SJSA1 (cell line): ENCODE measurements at regions not wholly inside any gene's neighbourhood (a gene's known extent, or its start where the extent isn't known, plus 50 kb on each side); places are given as distances from the start of the nearest gene placed in this dataset.
"Not testable (repeated sequence)": the region's sequence is repeated elsewhere in the genome, so short reads cannot be mapped to it uniquely, and the experiment has no call there.

Experiments
- DNase-seq, 2 experiments: peaks; one replicate each; pipeline ENCODE4 v3.0.0-alpha.2; 2015 to 2020; ENCODE audit warnings: low spot score in 2 of 2, low read depth in 1 of 2
- H3K27ac ChIP-seq: fragments of 250-450 bp; sonication (Bioruptor Pico); 2 replicates; pipeline ENCODE4 v1.5.1; 2020; ENCODE audit warnings: mild to moderate bottlenecking, moderate library complexity
- H3K27me3 ChIP-seq: fragments of 250-450 bp; sonication (Bioruptor Pico); replicated peaks from 2 replicates; pipeline ENCODE4 v1.5.1; 2020; ENCODE audit warnings: mild to moderate bottlenecking, moderate library complexity
- H3K36me3 ChIP-seq: fragments of 250-450 bp; sonication (Bioruptor Pico); 2 replicates; pipeline ENCODE4 v1.5.1; 2020; ENCODE audit warnings: mild to moderate bottlenecking
- H3K4me1 ChIP-seq: fragments of 250-450 bp; sonication (Bioruptor Pico); replicated peaks from 2 replicates; pipeline ENCODE4 v1.6.1; 2021; ENCODE audit warnings: mild to moderate bottlenecking
- H3K4me3 ChIP-seq: fragments of 250-450 bp; sonication (Bioruptor Pico); 2 replicates; pipeline ENCODE4 v1.5.1; 2020; ENCODE audit warnings: mild to moderate bottlenecking
- H3K9me3 ChIP-seq: fragments of 250-450 bp; sonication (Bioruptor Pico); replicated peaks from 2 replicates; pipeline ENCODE4 v1.5.1; 2020; ENCODE audit warnings: mild to moderate bottlenecking

GRCh38 chr5:63049935-63050334 lies 471.3 kb downstream of the LRRC70 start:
- Histone ChIP-seq H3K36me3 (no peaks in the 10 kb centered on the region), H3K4me3 (no peak overlapping the region), H3K4me1 (no peaks in the 10 kb centered on the region), H3K27ac (no peak overlapping the region), H3K27me3 (no peaks in the 10 kb centered on the region), H3K9me3 (no peaks in the 10 kb centered on the region)
- DNase-seq = no peak

DNA sequence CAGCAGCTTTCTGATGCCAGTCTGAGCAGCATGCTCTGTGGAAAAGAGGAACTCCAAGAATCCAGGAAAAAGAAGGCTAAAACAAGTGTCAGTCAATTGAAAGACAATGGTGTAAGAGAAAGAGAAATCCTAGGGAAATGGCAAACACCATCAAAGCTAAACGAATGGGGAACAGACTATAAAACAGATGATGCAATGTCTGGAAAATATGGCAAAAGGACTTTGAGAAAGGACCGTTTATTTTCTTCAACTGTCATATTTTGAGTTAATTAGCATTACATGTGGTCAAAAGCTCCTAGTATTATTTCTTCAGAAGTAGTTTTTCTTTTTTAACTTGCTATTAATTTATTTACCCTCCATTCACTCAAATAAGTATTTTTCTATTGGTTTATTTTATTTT lies 465.2 kb downstream of the LRRC70 start:
- no peaks in the 10 kb centered on the region for H3K4me1 ChIP-seq
- H3K9me3 ChIP-seq = peaks cover 6% of the 10 kb centered on the region; the same call in 1 of the 2 replicates
- no peak overlapping the region for H3K27ac ChIP-seq
- no peaks in the 10 kb centered on the region for H3K27me3 ChIP-seq
- no peaks in the 10 kb centered on the region for H3K36me3 ChIP-seq
- DNase-seq = no peak
- H3K4me3 ChIP-seq = no peak overlapping the region

DNA sequence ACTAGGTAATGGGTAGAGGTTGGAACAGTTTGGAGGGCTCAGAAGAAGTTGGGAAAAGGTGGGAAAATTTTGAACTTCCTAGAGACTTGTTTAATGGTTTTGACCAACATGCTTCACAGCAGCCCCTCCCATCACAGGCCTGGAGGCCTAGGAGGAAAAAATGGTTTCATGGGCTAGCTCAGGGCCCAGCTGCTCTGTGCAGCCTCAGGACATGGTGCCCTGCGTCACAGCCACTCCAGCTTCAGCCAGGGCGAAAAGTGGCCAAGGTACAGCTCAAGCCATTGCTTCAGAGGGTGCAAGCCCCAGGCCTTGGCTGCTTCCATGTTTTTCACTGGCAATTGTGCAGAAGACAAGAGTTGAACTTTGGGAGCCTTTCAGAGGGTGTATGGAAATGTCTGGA lies 453.7 kb downstream of the LRRC70 start:
- H3K9me3 ChIP-seq = peaks cover 4% of the 10 kb centered on the region; the same call in 1 of the 2 replicates
- H3K4me3 ChIP-seq = no peak overlapping the region
- H3K4me1 ChIP-seq = no peaks in the 10 kb centered on the region
- no peak for DNase-seq
- no peaks in the 10 kb centered on the region for H3K27me3 ChIP-seq
- no peak overlapping the region for H3K27ac ChIP-seq
- no peaks in the 10 kb centered on the region for H3K36me3 ChIP-seq

DNA sequence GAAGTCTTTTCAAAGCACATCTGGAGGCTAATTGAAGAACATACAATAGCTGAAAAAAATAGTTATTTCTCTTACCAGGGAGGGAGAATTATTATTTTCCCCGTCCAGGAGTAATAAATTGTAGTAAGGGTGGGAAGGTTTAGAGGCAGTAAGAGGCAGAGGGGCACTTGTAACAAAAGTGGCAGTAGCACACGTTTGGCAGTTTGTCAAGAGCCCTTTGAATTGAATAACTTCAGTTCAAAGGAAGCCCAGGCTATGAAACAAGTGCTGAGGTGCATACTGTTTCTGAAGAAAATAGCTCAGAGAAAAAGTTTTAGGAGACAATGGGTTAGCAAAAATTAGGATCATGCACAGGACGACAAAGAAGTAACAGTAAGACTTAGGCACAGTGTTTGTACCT lies 451.3 kb downstream of the LRRC70 start:
- H3K9me3 ChIP-seq = peaks cover 4% of the 10 kb centered on the region; the same call in 1 of the 2 replicates
- H3K27ac ChIP-seq = no peak overlapping the region
- no peaks in the 10 kb centered on the region for H3K27me3 ChIP-seq
- no peaks in the 10 kb centered on the region for H3K36me3 ChIP-seq
- H3K4me1 ChIP-seq = no peaks in the 10 kb centered on the region
- H3K4me3 ChIP-seq = no peak overlapping the region
- DNase-seq = no peak

- Histone ChIP-seq H3K36me3 (no peaks in the 10 kb centered on the region), H3K4me1 (no peaks in the 10 kb centered on the region), H3K4me3 (no peak overlapping the region), H3K27ac (no peak overlapping the region), H3K27me3 (no peaks in the 10 kb centered on the region), H3K9me3 (no peaks in the 10 kb centered on the region)
- DNase-seq = no peak
These were observed 447.1 kb downstream of the LRRC70 start for GRCh38 chr5:63025679-63026078.

GRCh38 chr5:63022403-63022802 lies 443.8 kb downstream of the LRRC70 start:
- Histone ChIP-seq H3K36me3 (no peaks in the 10 kb centered on the region), H3K4me1 (no peaks in the 10 kb centered on the region), H3K27me3 (no peaks in the 10 kb centered on the region), H3K9me3 (0 out of 2 replicates have a peak, but pooled peaks cover 5% of the 10 kb centered on the region), H3K4me3 (no peak overlapping the region), H3K27ac (no peak overlapping the region)
- DNase-seq = no peak

DNA sequence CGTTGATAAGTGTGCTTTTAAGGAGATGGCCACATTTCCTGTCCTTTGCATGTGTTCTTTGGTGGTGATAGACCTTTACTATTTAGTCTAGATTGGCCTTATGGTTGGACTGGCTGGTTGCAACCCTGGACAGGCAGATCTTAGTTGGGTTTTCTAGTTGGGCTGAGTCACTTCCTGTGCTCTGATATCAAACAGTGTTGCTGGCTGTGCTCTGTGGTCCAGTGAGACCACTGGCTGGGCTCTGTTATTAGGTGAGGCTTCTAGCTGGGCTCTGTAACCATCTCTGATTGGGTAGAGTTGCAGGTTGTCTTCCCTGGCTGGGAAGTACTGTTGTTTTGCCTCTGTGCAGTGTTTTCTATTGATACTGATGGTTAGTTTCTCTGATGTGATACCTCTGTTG lies 432.5 kb downstream of the LRRC70 start:
- H3K27ac ChIP-seq = no peak overlapping the region
- no peak for DNase-seq

DNA sequence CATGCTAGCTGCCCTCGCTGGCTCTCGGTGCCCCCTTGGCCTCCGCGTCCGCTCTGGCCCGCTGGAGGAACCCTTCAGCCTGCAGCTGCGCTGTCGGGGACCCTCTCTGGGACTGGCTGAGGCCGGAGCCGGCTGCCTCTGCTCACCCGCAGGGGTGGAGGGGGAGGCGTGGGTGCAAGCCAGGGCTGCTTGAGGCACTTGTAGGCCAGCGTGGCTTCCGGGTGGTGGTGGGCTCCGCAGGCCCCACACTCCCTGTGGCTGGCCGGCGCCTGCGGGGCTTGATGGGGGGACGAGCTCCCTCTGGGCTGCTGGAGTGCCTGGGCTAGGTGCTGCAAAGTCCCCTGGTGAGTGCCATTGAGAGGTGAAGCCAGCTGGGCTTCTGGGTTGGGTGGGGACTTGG lies 429.6 kb downstream of the LRRC70 start:
- no peak overlapping the region for H3K4me3 ChIP-seq
- no peaks in the 10 kb centered on the region for H3K4me1 ChIP-seq
- no peak for DNase-seq
- H3K27ac ChIP-seq = no peak overlapping the region
- H3K27me3 ChIP-seq = no peaks in the 10 kb centered on the region
- no peaks in the 10 kb centered on the region; the same call in 1 of the 2 replicates for H3K9me3 ChIP-seq
- no peaks in the 10 kb centered on the region for H3K36me3 ChIP-seq

More for the DNA sequence above, 432.5 kb downstream of the LRRC70 start:
- no peaks in the 10 kb centered on the region for H3K4me1 ChIP-seq
- no peaks in the 10 kb centered on the region for H3K27me3 ChIP-seq
- no peaks in the 10 kb centered on the region; the same call in 1 of the 2 replicates for H3K9me3 ChIP-seq
- H3K4me3 ChIP-seq = no peak overlapping the region
- H3K36me3 ChIP-seq = no peaks in the 10 kb centered on the region

DNA sequence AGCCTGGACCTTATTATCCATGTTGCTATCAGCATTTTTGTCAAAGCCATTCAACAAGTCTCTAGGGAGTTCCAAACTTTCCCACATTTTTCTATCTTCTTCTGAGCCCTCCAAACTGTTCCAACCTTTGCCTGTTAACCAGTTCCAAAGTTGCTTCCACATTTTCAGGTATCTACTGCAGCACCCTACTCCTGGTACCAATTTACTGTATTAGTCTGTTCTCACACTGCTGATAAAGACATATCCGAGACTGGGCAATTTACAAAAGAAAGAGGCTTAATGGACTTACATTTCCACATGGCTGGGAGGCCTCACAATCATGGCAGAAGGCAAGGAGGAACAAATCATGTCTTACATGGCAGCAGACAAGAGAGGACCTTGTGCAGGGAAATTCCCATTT lies 416.2 kb downstream of the LRRC70 start:
- not testable (repeated sequence) for H3K27me3 ChIP-seq, H3K36me3 ChIP-seq, H3K4me3 ChIP-seq, H3K9me3 ChIP-seq, H3K4me1 ChIP-seq, H3K27ac ChIP-seq, DNase-seq

- H3K4me3 ChIP-seq = no peak overlapping the region
- H3K4me1 ChIP-seq = no peaks in the 10 kb centered on the region
- DNase-seq = no peak
- no peaks in the 10 kb centered on the region for H3K36me3 ChIP-seq
- H3K27ac ChIP-seq = no peak overlapping the region
- no peaks in the 10 kb centered on the region for H3K27me3 ChIP-seq
- H3K9me3 ChIP-seq = no peaks in the 10 kb centered on the region; the same call in 1 of the 2 replicates
These were observed 407.1 kb downstream of the LRRC70 start for GRCh38 chr5:62985749-62986148.

- Histone ChIP-seq H3K4me3 (no peak overlapping the region), H3K9me3 (no peaks in the 10 kb centered on the region; the same call in 1 of the 2 replicates), H3K36me3 (no peaks in the 10 kb centered on the region), H3K27ac (no peak overlapping the region), H3K4me1 (no peaks in the 10 kb centered on the region), H3K27me3 (no peaks in the 10 kb centered on the region)
- no peak for DNase-seq
These were observed 403.7 kb downstream of the LRRC70 start for GRCh38 chr5:62982348-62982747.

DNA sequence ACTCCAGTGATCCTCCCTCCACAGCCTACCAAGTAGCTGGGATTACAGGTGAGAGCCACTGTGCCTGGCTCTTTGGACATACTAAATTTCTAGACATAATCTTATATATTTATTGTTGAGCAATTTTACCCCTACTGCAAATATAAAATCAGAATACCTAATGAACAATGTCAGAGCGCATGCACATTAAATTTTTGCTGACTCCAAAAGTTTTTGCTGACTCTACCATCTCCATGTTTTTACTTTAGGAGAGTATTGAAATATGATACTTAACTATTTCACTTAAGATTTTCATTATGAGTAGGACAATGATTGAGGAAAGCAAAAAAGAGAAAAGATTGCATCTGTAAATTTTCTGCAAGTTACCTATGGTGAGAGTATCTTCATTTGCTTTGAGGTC lies 402.3 kb downstream of the LRRC70 start:
- no peaks in the 10 kb centered on the region for H3K36me3 ChIP-seq
- no peaks in the 10 kb centered on the region for H3K27me3 ChIP-seq
- DNase-seq = no peak
- no peak overlapping the region for H3K27ac ChIP-seq
- no peaks in the 10 kb centered on the region; the same call in 1 of the 2 replicates for H3K9me3 ChIP-seq
- H3K4me3 ChIP-seq = no peak overlapping the region
- no peaks in the 10 kb centered on the region for H3K4me1 ChIP-seq

- Histone ChIP-seq H3K27me3 (no peaks in the 10 kb centered on the region), H3K4me1 (no peaks in the 10 kb centered on the region), H3K4me3 (no peak overlapping the region), H3K9me3 (no peaks in the 10 kb centered on the region), H3K36me3 (no peaks in the 10 kb centered on the region), H3K27ac (no peak overlapping the region)
- no peak for DNase-seq
These were observed 400.9 kb downstream of the LRRC70 start for GRCh38 chr5:62979472-62979871.

- Histone ChIP-seq H3K4me3 (no peak overlapping the region), H3K27ac (no peak overlapping the region), H3K27me3 (no peaks in the 10 kb centered on the region), H3K4me1 (no peaks in the 10 kb centered on the region), H3K36me3 (no peaks in the 10 kb centered on the region), H3K9me3 (no peaks in the 10 kb centered on the region)
- DNase-seq = no peak
These were observed 399.0 kb downstream of the LRRC70 start for GRCh38 chr5:62977661-62978060.

DNA sequence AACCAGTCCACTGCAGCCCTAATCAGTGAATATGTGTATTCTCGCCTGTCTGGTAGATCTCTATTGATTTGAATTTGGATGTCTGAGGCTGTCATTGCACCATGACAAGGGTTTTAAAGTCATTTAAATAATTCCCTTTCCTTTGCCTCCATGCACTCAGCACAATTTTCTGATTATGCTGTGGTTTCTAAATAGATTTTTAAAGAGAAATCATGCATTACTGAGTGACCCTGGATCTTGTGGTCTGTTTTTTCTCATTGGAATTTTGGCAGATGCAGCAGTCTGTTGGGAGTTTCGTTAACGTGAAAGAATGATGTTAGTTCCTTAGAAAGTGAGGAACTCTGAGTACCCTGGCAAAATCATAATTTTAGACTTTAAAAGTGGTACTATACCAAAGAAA lies 396.0 kb downstream of the LRRC70 start:
- Histone ChIP-seq H3K4me1 (no peaks in the 10 kb centered on the region), H3K27ac (no peak overlapping the region), H3K4me3 (no peak overlapping the region), H3K9me3 (no peaks in the 10 kb centered on the region), H3K36me3 (no peaks in the 10 kb centered on the region), H3K27me3 (no peaks in the 10 kb centered on the region)
- DNase-seq = no peak
